HCT116 (cell line): ENCODE measurements at regions not wholly inside any gene's neighbourhood (a gene's known extent, or its start where the extent isn't known, plus 50 kb on each side); places are given as distances from the start of the nearest gene placed in this dataset.

Experiments
- ATAC-seq: fragments of 200-7000 bp; cut with Tn5 transposase; 2 replicates; pipeline ENCODE4 v1.9.1; 2020; ENCODE audit warnings: mild to moderate bottlenecking, moderate library complexity
- BruUV-seq: library from RNA; stranded (reverse); fragments of 400-500 nt; replicated peaks from 2 replicates; lab custom pipeline; 2021; lab: Mats Ljungman, UMichigan
- CTCF ChIA-PET: fragments of 300-600 bp; sonication (Branson Sonifier 250); formaldehyde crosslinking; loops from one replicate; lab custom pipeline; 2021; ENCODE audit warnings: antibody characterized with exemption; lab: Charles Lee
- POLR2A ChIA-PET: fragments of 300-600, 350-600 bp; sonication (Branson Sonifier 250); formaldehyde crosslinking; loops from one replicate; lab custom pipeline; 2021; ENCODE audit warnings: antibody characterized with exemption; lab: Charles Lee
- RAD21 ChIA-PET, 2 experiments: fragments of 300-600 bp; sonication (Branson Sonifier 250); formaldehyde crosslinking; loops; one replicate each; lab custom pipeline; 2023; ENCODE audit warnings: low total read pairs in 2 of 2; ENCODE audit not compliant: uncharacterized antibody in 2 of 2, unreplicated experiment in 2 of 2, low non-redundant PET in 1 of 2; lab: Charles Lee
- DNase-seq: peaks from one replicate; pipeline ENCODE4 v3.0.0-alpha.2; 2010; ENCODE audit warnings: low read depth, low spot score
- H2AFZ ChIP-seq: fragments of 200-600 bp; shearing (Covaris generic), sonication (generic); 2 replicates; pipeline ENCODE4 v1.6.1; 2017; ENCODE audit warnings: low read depth, mixed run types, mixed read lengths, antibody characterized with exemption, low read length; ENCODE audit not compliant: poor library complexity, severe bottlenecking
- H3K27ac ChIP-seq: 2 replicates; pipeline ENCODE4 v1.5.1; 2012; ENCODE audit warnings: low read depth, low read length
- H3K27me3 ChIP-seq: fragments of 200-600 bp; sonication (generic); 2 replicates; pipeline ENCODE4 v1.6.1; 2016; ENCODE audit warnings: mixed run types, low read length, mixed read lengths; ENCODE audit not compliant: insufficient read depth
- H3K36me3 ChIP-seq, 2 experiments: fragments of 200-500 bp in 1 of 2; fragments of 200-600 bp in 1 of 2; sonication (Bioruptor generic) in 1 of 2; sonication (generic) in 1 of 2; 2 replicates each; pipeline versions ENCODE4 v1.5.1 to v1.6.1; 2014 to 2016; ENCODE audit warnings: low read length in 2 of 2, inconsistent platforms in 1 of 2, mixed read lengths in 1 of 2, mixed run types in 1 of 2; ENCODE audit not compliant: insufficient read depth in 2 of 2, control insufficient read depth in 1 of 2
- H3K4me1 ChIP-seq, 2 experiments: fragments of 200-600 bp in 1 of 2; sonication (generic) in 1 of 2; 2 replicates each; pipeline versions ENCODE4 v1.5.1 to v1.6.1; 2012 to 2017; ENCODE audit warnings: low read length in 2 of 2, inconsistent platforms in 1 of 2, mild to moderate bottlenecking in 1 of 2, mixed read lengths in 1 of 2, mixed run types in 1 of 2, moderate library complexity in 1 of 2; ENCODE audit not compliant: insufficient read depth in 2 of 2, control insufficient read depth in 1 of 2
- H3K4me2 ChIP-seq: fragments of 200-600 bp; sonication (generic); 2 replicates; pipeline ENCODE4 v1.6.1; 2017; ENCODE audit warnings: mixed run types, low read length, mixed read lengths
- H3K4me3 ChIP-seq, 2 experiments: fragments of 200-600 bp in 1 of 2; sonication (generic) in 1 of 2; replicated peaks in 1 of 2; 2 replicates each; pipeline ENCODE4 v1.5.1; 2011 to 2016; ENCODE audit warnings: low read length in 2 of 2, control low read depth in 1 of 2, low read depth in 1 of 2, mild to moderate bottlenecking in 1 of 2, mixed read lengths in 1 of 2, mixed run types in 1 of 2
- H3K79me2 ChIP-seq: fragments of 200-600 bp; sonication (generic); 2 replicates; pipeline ENCODE4 v1.6.1; 2017; ENCODE audit warnings: mild to moderate bottlenecking, mixed run types, low read length, moderate library complexity, mixed read lengths; ENCODE audit not compliant: insufficient read depth
- H3K9ac ChIP-seq: fragments of 200-600 bp; sonication (generic); 2 replicates; pipeline ENCODE4 v1.6.1; 2016; ENCODE audit warnings: low read length, mixed read lengths
- H3K9me2 ChIP-seq: fragments of 200-600 bp; sonication (generic), shearing (Covaris generic); 2 replicates; pipeline ENCODE4 v1.6.1; 2017; ENCODE audit warnings: mixed run types, mild to moderate bottlenecking, moderate library complexity; ENCODE audit not compliant: insufficient read depth
- H3K9me3 ChIP-seq, 2 experiments: fragments of 200-500 bp in 1 of 2; fragments of 200-600 bp in 1 of 2; sonication (Bioruptor generic) in 1 of 2; sonication (generic) in 1 of 2; 2 replicates each; pipeline ENCODE4 v1.6.1; 2014 to 2017; ENCODE audit warnings: low read length in 2 of 2, mixed read lengths in 2 of 2, inconsistent platforms in 1 of 2, low read depth in 1 of 2, mild to moderate bottlenecking in 1 of 2, mixed run types in 1 of 2, moderate library complexity in 1 of 2; ENCODE audit not compliant: control insufficient read depth in 1 of 2, insufficient read depth in 1 of 2
- H4K20me1 ChIP-seq: fragments of 200-600 bp; sonication (generic), shearing (Covaris generic); 2 replicates; pipeline ENCODE4 v1.6.1; 2017; ENCODE audit warnings: mixed run types, mild to moderate bottlenecking, moderate library complexity; ENCODE audit not compliant: insufficient read depth
- EZH2 ChIP-seq: fragments of 200-600 bp; sonication (generic); IDR thresholded peaks from 2 replicates; pipeline ENCODE4 v1.6.1; 2017; ENCODE audit warnings: antibody characterized with exemption, mixed run types
- EZH2phosphoT487 ChIP-seq: fragments of 200-600 bp; IDR thresholded peaks from 2 replicates; pipeline ENCODE4 v1.6.1; 2018; ENCODE audit warnings: antibody characterized with exemption, borderline replicate concordance
- POLR2A ChIP-seq: IDR thresholded peaks from 2 replicates; pipeline ENCODE4 v1.7.0; 2011; ENCODE audit warnings: borderline replicate concordance; ENCODE audit not compliant: insufficient read depth, insufficient read length; ENCODE audit errors: extremely low read depth
- POLR2AphosphoS5 ChIP-seq: IDR thresholded peaks from 2 replicates; pipeline ENCODE4 v1.6.1; 2011; ENCODE audit warnings: mild to moderate bottlenecking, low read depth, low read length, moderate library complexity
- RAD21 ChIP-seq: IDR thresholded peaks from 2 replicates; pipeline ENCODE4 v1.6.1; 2012; ENCODE audit warnings: low read depth, mild to moderate bottlenecking
- intact Hi-C: fragments of 100-400 bp; cut with micrococcal nuclease; formaldehyde crosslinking; loops from 2 replicates; pipeline ENCODE4 v1.10.0; 2022

GRCh38 chr11:23023319-23023718 lies 163.0 kb upstream of the CCDC179 start (continued):
- TF ChIP-seq POLR2A, result no peak
- no peak for TF ChIP-seq RAD21

GRCh38 chr11:23041001-23041503 lies 180.8 kb upstream of the CCDC179 start:
- Histone ChIP-seq H3K4me1 (no peaks in the 10 kb centered on the region), H3K9me3 (peaks cover 6 to 11% of the 10 kb centered on the region in 2 experiments; a peak in 2 of 4 replicates), H3K4me2 (no peak overlapping the region), H3K9ac (no peak overlapping the region), H4K20me1 (no peaks in the 10 kb centered on the region; the same call in 1 of the 2 replicates), H3K9me2 (no peaks in the 10 kb centered on the region), H2AFZ (no peak overlapping the region), H3K36me3 (no peaks in the 10 kb centered on the region), H3K27ac (no peak overlapping the region), H3K27me3 (no peaks in the 10 kb centered on the region), H3K4me3 (no peak overlapping the region), H3K79me2 (no peaks in the 10 kb centered on the region)
- intact Hi-C loops, result no loop called here
- no TSS peak for BruUV-seq
- ChIA-PET CTCF (no interaction called here), POLR2A (no interaction called here), RAD21 (no interaction called here)
- DNase-seq, result no peak
- no peak for ATAC-seq
- no peak for TF ChIP-seq EZH2

- RAD21 ChIA-PET, result no interaction called here
- ATAC-seq, result no peak
- H3K4me2 ChIP-seq, result no peak overlapping the region
- no peak overlapping the region for H3K4me3 ChIP-seq
- H3K79me2 ChIP-seq, result no peaks in the 10 kb centered on the region
- H3K9me2 ChIP-seq, result no peaks in the 10 kb centered on the region
- no TSS peak for BruUV-seq
- no peak for DNase-seq
- CTCF ChIA-PET, result no interaction called here
- no peaks in the 10 kb centered on the region for H4K20me1 ChIP-seq
- peaks cover 8% of the 10 kb centered on the region in 2 experiments; a peak in 2 of 4 replicates for H3K9me3 ChIP-seq
- H2AFZ ChIP-seq, result no peak overlapping the region
- H3K4me1 ChIP-seq, result no peaks in the 10 kb centered on the region
- no peaks in the 10 kb centered on the region for H3K27me3 ChIP-seq
- POLR2A ChIA-PET, result no interaction called here
- no peak overlapping the region for H3K27ac ChIP-seq
- intact Hi-C loops, result no loop called here
- no peaks in the 10 kb centered on the region for H3K36me3 ChIP-seq
- no peak for TF ChIP-seq EZH2phosphoT487
- TF ChIP-seq POLR2AphosphoS5, result no peak
- TF ChIP-seq, all 23 proteins: peak for 0
- H3K9ac ChIP-seq, result no peak overlapping the region
These were observed 198.4 kb upstream of the CCDC179 start for GRCh38 chr11:23058656-23059055.
